Colonic mucosa (tissue), 4 donors: ENCODE measurements at regions not wholly inside any gene's neighbourhood (a gene's known extent, or its start where the extent isn't known, plus 50 kb on each side); places are given as distances from the start of the nearest gene placed in this dataset.

Experiments used
- DNase-seq: peaks from one replicate; pipeline ENCODE4 v3.0.0-alpha.2; 2020
- H3K27ac ChIP-seq: fragments of 200-600 bp; one replicate; pipeline ENCODE4 v1.8.0; 2021
- H3K27me3 ChIP-seq: fragments of 200-600 bp; one replicate; pipeline ENCODE4 v1.8.0; 2021
- H3K36me3 ChIP-seq: fragments of 200-600 bp; one replicate; pipeline ENCODE4 v1.8.0; 2021
- H3K4me1 ChIP-seq: fragments of 200-600 bp; one replicate; pipeline ENCODE4 v1.8.0; 2021; ENCODE audit warnings: mild to moderate bottlenecking
- H3K4me3 ChIP-seq: fragments of 200-600 bp; one replicate; pipeline ENCODE4 v1.8.0; 2021
- H3K9ac ChIP-seq, 2 donors: one replicate each; pipeline ENCODE4 v1.7.0; 2013; ENCODE audit warnings: control low read depth in 2 of 2, low read depth in 2 of 2, low read length in 2 of 2
- H3K9me3 ChIP-seq: fragments of 200-600 bp; one replicate; pipeline ENCODE4 v1.8.0; 2021
- CTCF ChIP-seq: fragments of 200-600 bp; IDR thresholded peaks from one replicate; pipeline ENCODE4 v1.8.0; 2022; ENCODE audit warnings: antibody characterized with exemption, mild to moderate bottlenecking
- intact Hi-C: fragments of 100-400 bp; cut with DNase I; formaldehyde crosslinking; loops from one replicate; pipeline ENCODE4 v1.14.1; 2022
- donor health status: healthy.
- donor health status: DM: no; HTN: no; CAD: no.
- donor health status: DM: no; HTN: no; CAD: no.

- Histone ChIP-seq H3K27me3 (no peaks in the 10 kb centered on the region), H3K4me1 (no peaks in the 10 kb centered on the region), H3K27ac (no peak overlapping the region), H3K4me3 (no peak overlapping the region), H3K9me3 (no peaks in the 10 kb centered on the region), H3K9ac (no peak overlapping the region), H3K36me3 (no peaks in the 10 kb centered on the region)
- TF ChIP-seq CTCF = no peak
- intact Hi-C loops = no loop called here
- no peak for DNase-seq
These were observed 584.3 kb downstream of the EPHA4 start for GRCh38 chr2:220987839-220988238.

GRCh38 chr2:220991972-220992371 lies 580.1 kb downstream of the EPHA4 start:
- no peaks in the 10 kb centered on the region for H3K27me3 ChIP-seq
- no peak for DNase-seq
- H3K36me3 ChIP-seq = no peaks in the 10 kb centered on the region
- no peaks in the 10 kb centered on the region for H3K9me3 ChIP-seq
- intact Hi-C loops = no loop called here
- TF ChIP-seq CTCF = no peak
- no peak overlapping the region for H3K4me3 ChIP-seq
- no peak overlapping the region for H3K9ac ChIP-seq
- H3K4me1 ChIP-seq = no peaks in the 10 kb centered on the region
- H3K27ac ChIP-seq = no peak overlapping the region

- Histone ChIP-seq H3K27ac (no peak overlapping the region), H3K9me3 (no peaks in the 10 kb centered on the region), H3K4me1 (no peaks in the 10 kb centered on the region), H3K27me3 (no peaks in the 10 kb centered on the region), H3K9ac (no peak overlapping the region), H3K36me3 (no peaks in the 10 kb centered on the region), H3K4me3 (no peak overlapping the region)
- intact Hi-C loops = no loop called here
- no peak for DNase-seq
- no peak for TF ChIP-seq CTCF
These were observed 577.3 kb downstream of the EPHA4 start for GRCh38 chr2:220994846-220995245.

GRCh38 chr2:220995581-220995980 lies 576.5 kb downstream of the EPHA4 start:
- no peak for DNase-seq
- Histone ChIP-seq H3K36me3 (no peaks in the 10 kb centered on the region), H3K9ac (no peak overlapping the region), H3K9me3 (no peaks in the 10 kb centered on the region), H3K4me1 (no peaks in the 10 kb centered on the region), H3K27ac (no peak overlapping the region), H3K4me3 (no peak overlapping the region), H3K27me3 (no peaks in the 10 kb centered on the region)
- TF ChIP-seq CTCF = no peak
- intact Hi-C loops = no loop called here

- H3K4me1 ChIP-seq = no peaks in the 10 kb centered on the region
- H3K27me3 ChIP-seq = no peaks in the 10 kb centered on the region
- TF ChIP-seq CTCF = no peak
- H3K9ac ChIP-seq = no peak overlapping the region
- intact Hi-C loops = no loop called here
- H3K4me3 ChIP-seq = no peak overlapping the region
- no peaks in the 10 kb centered on the region for H3K36me3 ChIP-seq
- H3K9me3 ChIP-seq = no peaks in the 10 kb centered on the region
- no peak overlapping the region for H3K27ac ChIP-seq
- no peak for DNase-seq
These were observed 573.9 kb downstream of the EPHA4 start for GRCh38 chr2:220998156-220998555.

GRCh38 chr2:220999356-220999755 lies 572.7 kb downstream of the EPHA4 start:
- Histone ChIP-seq H3K9ac (no peak overlapping the region), H3K36me3 (no peaks in the 10 kb centered on the region)

More at GRCh38 chr2:220999356-220999755, 572.7 kb downstream of the EPHA4 start:
- no peak for DNase-seq
- Histone ChIP-seq H3K27ac (no peak overlapping the region), H3K27me3 (no peaks in the 10 kb centered on the region), H3K4me3 (no peak overlapping the region), H3K9me3 (no peaks in the 10 kb centered on the region), H3K4me1 (no peaks in the 10 kb centered on the region)
- intact Hi-C loops = no loop called here
- no peak for TF ChIP-seq CTCF
